H9 (cell line): ENCODE measurements at regions not wholly inside any gene's neighbourhood (a gene's known extent, or its start where the extent isn't known, plus 50 kb on each side); places are given as distances from the start of the nearest gene placed in this dataset.

ENCODE experiments used
- DNase-seq: peaks from one replicate; pipeline ENCODE4 v3.0.0-alpha.2; 2017
- H2AFZ ChIP-seq: one replicate; pipeline ENCODE4 v1.6.1; 2013; ENCODE audit warnings: mild to moderate bottlenecking, low read length, control low read depth, moderate library complexity
- H2AK5ac ChIP-seq: 2 replicates; pipeline ENCODE4 v1.6.1; 2013; ENCODE audit warnings: low read length, control low read depth, mixed read lengths; ENCODE audit not compliant: insufficient read length
- H2BK120ac ChIP-seq: one replicate; pipeline ENCODE4 v1.6.1; 2013; ENCODE audit warnings: low read depth, mild to moderate bottlenecking, low read length, control low read depth, inconsistent platforms; ENCODE audit not compliant: poor library complexity, severe bottlenecking
- H2BK12ac ChIP-seq: 2 replicates; pipeline ENCODE4 v1.6.1; 2013; ENCODE audit warnings: low read length, control low read depth, mixed read lengths, low read depth; ENCODE audit not compliant: insufficient read length
- H2BK15ac ChIP-seq: 2 replicates; pipeline ENCODE4 v1.6.1; 2013; ENCODE audit warnings: low read depth, low read length, control low read depth
- H2BK20ac ChIP-seq: one replicate; pipeline ENCODE4 v1.6.1; 2013; ENCODE audit warnings: low read depth, mild to moderate bottlenecking, low read length, control low read depth, inconsistent platforms; ENCODE audit not compliant: poor library complexity, severe bottlenecking
- H2BK5ac ChIP-seq: 2 replicates; pipeline ENCODE4 v1.6.1; 2013; ENCODE audit warnings: low read length, control low read depth, mixed read lengths; ENCODE audit not compliant: insufficient read length
- H3K14ac ChIP-seq: 2 replicates; pipeline ENCODE4 v1.6.1; 2013; ENCODE audit warnings: low read length, control low read depth; ENCODE audit not compliant: insufficient read depth
- H3K18ac ChIP-seq: 2 replicates; pipeline ENCODE4 v1.6.1; 2013; ENCODE audit warnings: low read depth, mild to moderate bottlenecking, mixed read lengths, low read length, control low read depth; ENCODE audit not compliant: insufficient read length
- H3K23ac ChIP-seq: 2 replicates; pipeline ENCODE4 v1.6.1; 2013; ENCODE audit warnings: low read length, control low read depth, mixed read lengths, low read depth; ENCODE audit not compliant: insufficient read length
- H3K23me2 ChIP-seq: 2 replicates; pipeline ENCODE4 v1.6.1; 2013; ENCODE audit warnings: low read depth, mild to moderate bottlenecking, mixed read lengths, low read length, control low read depth; ENCODE audit not compliant: insufficient read length, poor library complexity, severe bottlenecking
- H3K27ac ChIP-seq: 2 replicates; pipeline ENCODE4 v1.5.1; 2013; ENCODE audit warnings: low read length, control low read depth, mixed read lengths, low read depth; ENCODE audit not compliant: insufficient read length
- H3K27me3 ChIP-seq: 2 replicates; pipeline ENCODE4 v1.6.1; 2013; ENCODE audit warnings: low read length, control low read depth, inconsistent platforms; ENCODE audit not compliant: insufficient read depth
- H3K4ac ChIP-seq: 2 replicates; pipeline ENCODE4 v1.6.1; 2013; ENCODE audit warnings: low read depth, mild to moderate bottlenecking, control low read depth, inconsistent platforms, low read length, moderate library complexity
- H3K4me1 ChIP-seq: 2 replicates; pipeline ENCODE4 v1.6.1; 2013; ENCODE audit warnings: low read length, control low read depth, inconsistent platforms; ENCODE audit not compliant: insufficient read depth
- H3K4me2 ChIP-seq: 2 replicates; pipeline ENCODE4 v1.6.1; 2013; ENCODE audit warnings: low read length, control low read depth, mixed read lengths; ENCODE audit not compliant: insufficient read length, insufficient read depth
- H3K56ac ChIP-seq: 2 replicates; pipeline ENCODE4 v1.6.1; 2013; ENCODE audit warnings: low read depth, mild to moderate bottlenecking, mixed read lengths, low read length, control low read depth; ENCODE audit not compliant: insufficient read length
- H3K79me1 ChIP-seq: 2 replicates; pipeline ENCODE4 v1.6.1; 2013; ENCODE audit warnings: low read depth, mild to moderate bottlenecking, moderate library complexity, low read length, control low read depth, inconsistent platforms; ENCODE audit not compliant: insufficient read depth, poor library complexity, severe bottlenecking
- H3K79me2 ChIP-seq: 2 replicates; pipeline ENCODE4 v1.6.1; 2013; ENCODE audit warnings: low read length, control low read depth, inconsistent platforms; ENCODE audit not compliant: insufficient read depth
- H3K9ac ChIP-seq: 2 replicates; pipeline ENCODE4 v1.6.1; 2013; ENCODE audit warnings: low read length, control low read depth, mixed read lengths; ENCODE audit not compliant: insufficient read length; ENCODE audit errors: extremely low read depth
- H3K9me3 ChIP-seq: one replicate; pipeline ENCODE4 v1.6.1; 2013; ENCODE audit warnings: low read depth, low read length, inconsistent platforms; ENCODE audit not compliant: control insufficient read depth
- H3T11ph ChIP-seq: one replicate; pipeline ENCODE4 v1.6.1; 2013; ENCODE audit warnings: mild to moderate bottlenecking, low read length, control low read depth, inconsistent platforms
- H4K20me1 ChIP-seq: one replicate; pipeline ENCODE4 v1.6.1; 2013; ENCODE audit not compliant: control insufficient read depth, insufficient read length, insufficient read depth
- H4K5ac ChIP-seq: 2 replicates; pipeline ENCODE4 v1.6.1; 2013; ENCODE audit warnings: low read depth, mild to moderate bottlenecking, mixed read lengths, low read length, control low read depth; ENCODE audit not compliant: insufficient read length
- H4K8ac ChIP-seq: replicated peaks from 2 replicates; pipeline ENCODE4 v1.6.1; 2013; ENCODE audit warnings: low read length, control low read depth, mixed read lengths, low read depth; ENCODE audit not compliant: insufficient read length
- H4K91ac ChIP-seq: 2 replicates; pipeline ENCODE4 v1.6.1; 2013; ENCODE audit warnings: low read depth, mild to moderate bottlenecking, moderate library complexity, mixed read lengths, low read length, control low read depth; ENCODE audit not compliant: insufficient read length
- H3K27ac Mint-ChIP-seq, 3 experiments: 2 replicates in 2 of 3; 3 replicates in 1 of 3; pipeline ENCODE4 v1.8.0; 2020 to 2021; ENCODE audit warnings: mixed read lengths in 3 of 3, mild to moderate bottlenecking in 1 of 3, moderate library complexity in 1 of 3
- H3K27me3 Mint-ChIP-seq: 2 replicates; pipeline ENCODE4 v1.8.0; 2021; ENCODE audit warnings: low read depth, mild to moderate bottlenecking, moderate library complexity, mixed read lengths
- H3K36me3 Mint-ChIP-seq, 3 experiments: 2 replicates in 2 of 3; 3 replicates in 1 of 3; pipeline ENCODE4 v1.8.0; 2020 to 2021; ENCODE audit warnings: low read depth in 3 of 3, mixed read lengths in 3 of 3; ENCODE audit not compliant: insufficient read depth in 1 of 3
- H3K4me1 Mint-ChIP-seq, 2 experiments: 2 replicates each; pipeline ENCODE4 v1.8.0; 2020; ENCODE audit warnings: mixed read lengths in 2 of 2
- H3K4me3 Mint-ChIP-seq, 2 experiments: 2 replicates in 1 of 2; 3 replicates in 1 of 2; pipeline ENCODE4 v1.8.0; 2020 to 2021; ENCODE audit warnings: mild to moderate bottlenecking in 2 of 2, mixed read lengths in 2 of 2, moderate library complexity in 1 of 2
- H3K9me3 Mint-ChIP-seq, 2 experiments: 2 replicates in 1 of 2; 3 replicates in 1 of 2; pipeline ENCODE4 v1.8.0; 2020; ENCODE audit warnings: mild to moderate bottlenecking in 2 of 2, mixed read lengths in 2 of 2, moderate library complexity in 1 of 2
- CTCF ChIP-seq: fragments of 200-600 bp; sonication (generic); conservative IDR thresholded peaks from 3 replicates; pipeline ENCODE4 v1.8.0; 2021; ENCODE audit warnings: antibody characterized with exemption, mild to moderate bottlenecking
- WGBS: extraction: QIAGEN DNeasy Blood & Tissue Kit; methylation state at CpG from one replicate; pipeline ENCODE4 v1.1.7; 2013; ENCODE audit warnings: missing lambda C conversion rate, low lambda C conversion rate, mixed read lengths; ENCODE audit not compliant: insufficient read length; ENCODE audit errors: extremely low coverage; 5-methylcytosine and 5-hydroxymethylcytosine counted together

GRCh38 chr3:834679-835078, 258.1 kb upstream of the CNTN6 start:
- H3K36me3 Mint-ChIP-seq: peaks cover 4 to 12% (median 10%) of the 10 kb centered on the region in 3 experiments
- Histone ChIP-seq H2BK20ac (no peak overlapping the region), H3K4me1 (no peaks in the 10 kb centered on the region), H3K9ac (no peak overlapping the region), H3K18ac (no peak overlapping the region), H2BK12ac (no peak overlapping the region), H3K14ac (no peak overlapping the region), H4K8ac (no peak overlapping the region), H3K4ac (no peak overlapping the region), H3K27ac (no peak overlapping the region), H3K56ac (no peak overlapping the region), H4K91ac (no peak overlapping the region), H3K27me3 (no peaks in the 10 kb centered on the region), H2BK5ac (no peak overlapping the region), H2BK120ac (no peak overlapping the region), H2AK5ac (no peak overlapping the region), H2AFZ (no peak overlapping the region), H2BK15ac (no peak overlapping the region), H3T11ph (no peak overlapping the region), H3K4me2 (no peak overlapping the region), H3K23ac (no peak overlapping the region), H3K23me2 (no peaks in the 10 kb centered on the region), H3K9me3 (no peaks in the 10 kb centered on the region), H4K20me1 (no peaks in the 10 kb centered on the region), H4K5ac (no peak overlapping the region), H3K79me1 (no peaks in the 10 kb centered on the region), H3K79me2 (no peaks in the 10 kb centered on the region)
- H3K27ac Mint-ChIP-seq: no peak overlapping the region
- no peak for DNase-seq
- H3K27me3 Mint-ChIP-seq: no peaks in the 10 kb centered on the region
- no peak overlapping the region for H3K4me3 Mint-ChIP-seq
- no CpG with 5 or more reads among the region's 1 CpG for WGBS
- H3K9me3 Mint-ChIP-seq: peaks cover 14 to 16% of the 10 kb centered on the region in 2 experiments
- no peaks in the 10 kb centered on the region for H3K4me1 Mint-ChIP-seq
- no peak for TF ChIP-seq CTCF
